NCI-H82 treated with DMSO at 0.1 percent for 48 hours (cell line): ENCODE measurements at regions not wholly inside any gene's neighbourhood (a gene's known extent, or its start where the extent isn't known, plus 50 kb on each side); places are given as distances from the start of the nearest gene placed in this dataset.

Experiments
- DNase-seq: peaks from one replicate; lab custom pipeline; 2025; ENCODE audit not compliant: unreplicated experiment; lab: John Stamatoyannopoulos, UW

DNA sequence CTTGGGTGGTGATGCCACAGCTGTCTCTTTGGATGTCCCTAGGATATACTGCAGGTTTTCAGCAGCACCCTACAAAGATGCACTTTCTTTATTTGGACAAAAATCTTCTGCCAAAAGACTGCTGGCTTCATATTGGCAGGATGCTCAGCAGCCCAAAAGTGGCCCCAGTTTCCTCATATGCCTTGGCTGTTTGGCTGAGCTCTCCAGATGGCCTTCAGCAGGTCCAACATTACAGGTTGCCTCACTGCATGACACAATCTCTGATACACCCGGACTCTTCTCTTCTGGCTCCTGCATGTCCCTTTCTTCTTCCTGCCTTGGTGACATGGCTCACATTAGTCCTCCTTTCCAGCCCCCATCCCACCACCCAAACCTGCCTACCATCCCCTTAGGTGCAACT lies 323.7 kb upstream of the CDH4 start:
- DNase-seq = no peak

DNA sequence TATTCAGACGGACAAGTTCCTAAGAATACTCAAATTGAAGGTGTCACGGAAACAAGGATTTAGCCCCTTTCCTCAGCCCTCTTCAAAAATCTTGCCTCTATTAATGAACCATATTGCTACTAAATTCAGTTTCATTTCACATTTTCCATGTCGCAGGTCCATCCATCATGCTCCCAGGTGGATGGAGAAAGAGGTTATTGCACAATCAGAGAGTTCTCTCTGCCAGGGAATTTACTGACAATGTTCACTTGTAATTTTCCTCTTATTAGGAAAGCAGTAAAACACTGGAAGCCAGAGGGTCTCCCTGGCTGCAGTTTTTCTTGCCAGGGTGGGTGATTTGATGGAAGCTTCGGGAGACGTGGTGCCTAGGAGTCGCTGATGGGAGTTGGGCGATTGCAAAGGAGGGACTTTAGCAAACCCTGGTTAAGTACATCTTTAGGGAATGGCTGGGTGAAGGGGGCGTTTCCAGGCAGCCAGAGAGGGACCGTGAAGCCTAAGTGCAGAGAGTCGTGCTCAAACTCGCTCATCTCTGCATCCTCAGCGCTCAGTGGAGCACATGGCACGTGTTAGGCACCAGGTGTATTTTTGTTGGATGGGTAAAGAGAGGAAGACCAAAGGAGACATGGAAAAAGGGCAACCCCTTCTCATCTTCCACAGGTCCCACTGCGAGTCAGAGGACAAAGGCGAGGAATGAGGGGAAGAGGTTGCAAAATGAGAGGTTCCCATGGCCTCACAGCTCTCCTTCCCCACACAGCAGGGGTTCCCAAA lies 321.9 kb upstream of the CDH4 start:
- DNase-seq = no peak

DNA sequence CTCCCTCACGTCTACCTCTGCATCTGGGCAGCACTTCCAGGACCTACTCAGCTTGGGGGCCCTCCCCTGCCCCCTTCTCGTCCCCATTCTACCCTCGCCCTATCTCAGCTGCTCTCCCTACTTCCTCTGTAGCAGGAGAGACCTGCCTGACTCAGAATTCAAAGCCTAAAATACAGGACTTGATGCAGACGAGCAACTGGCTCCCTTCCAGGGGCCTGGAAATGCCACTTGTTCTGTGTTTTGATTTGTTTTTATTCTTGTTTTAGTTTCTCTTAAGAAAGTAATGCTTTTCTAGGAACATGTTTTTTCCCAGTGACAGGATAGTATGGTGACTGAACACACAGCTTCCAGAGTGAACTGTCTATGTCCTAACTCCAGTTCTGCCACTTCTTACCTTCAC lies 320.4 kb upstream of the CDH4 start:
- no peak for DNase-seq

DNA sequence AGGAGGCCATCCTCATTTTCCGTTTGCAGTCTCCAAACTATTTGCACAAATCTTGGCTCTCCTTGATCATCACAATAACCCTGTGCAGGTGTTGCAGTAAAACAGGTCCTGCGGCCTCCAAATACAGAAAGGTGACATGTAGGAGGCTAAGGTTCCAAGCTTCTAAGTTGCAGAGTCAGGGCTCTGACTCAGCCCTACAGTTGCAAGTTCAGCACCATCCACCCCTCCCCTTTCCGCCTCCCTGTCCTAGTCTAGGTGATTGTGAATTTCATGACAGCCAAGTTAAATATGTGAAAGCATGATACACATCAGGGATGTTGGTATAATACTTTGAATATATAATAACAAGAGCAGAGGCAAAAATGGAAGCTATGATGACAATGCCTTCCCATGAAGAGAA lies 317.3 kb upstream of the CDH4 start:
- DNase-seq = no peak

DNA sequence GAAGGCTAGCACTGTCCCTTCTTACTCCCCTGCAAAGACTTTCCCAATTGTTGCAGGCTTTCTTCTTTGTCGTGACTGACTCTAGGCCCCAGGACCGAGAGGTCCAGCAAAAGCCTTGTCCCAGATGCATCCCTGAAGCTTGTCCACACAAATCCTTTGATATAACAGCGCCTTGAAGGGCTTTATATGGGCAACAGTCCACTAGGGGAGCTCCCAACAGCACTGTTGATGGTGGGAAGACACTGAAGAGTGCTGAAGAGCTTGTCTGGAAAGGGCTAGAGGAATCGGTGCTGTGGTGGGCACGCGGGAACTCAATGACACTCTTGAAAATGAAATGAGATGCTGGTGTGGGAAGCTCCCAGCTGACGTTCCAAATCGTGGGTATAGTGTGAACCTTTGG lies 316.1 kb upstream of the CDH4 start:
- no peak for DNase-seq

DNA sequence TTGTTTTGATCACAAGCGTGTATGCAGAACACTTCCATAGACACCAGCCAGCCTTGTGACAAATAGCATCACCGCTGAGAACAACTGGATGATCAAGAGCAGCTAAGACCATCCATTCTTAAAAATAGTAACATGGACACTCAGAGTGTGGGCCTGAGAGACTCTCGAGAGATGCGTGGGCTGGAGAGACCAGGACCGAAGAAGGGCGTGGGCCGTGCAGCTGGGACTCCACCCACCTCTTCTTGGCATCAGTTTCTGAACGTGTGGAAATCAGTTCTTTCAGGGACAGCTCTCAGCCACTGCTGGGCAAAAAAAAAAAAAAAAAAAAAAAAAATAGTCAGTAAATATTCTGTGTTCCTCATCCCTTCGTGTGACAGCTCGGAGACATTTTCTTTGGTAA lies 314.5 kb upstream of the CDH4 start:
- no peak for DNase-seq

DNA sequence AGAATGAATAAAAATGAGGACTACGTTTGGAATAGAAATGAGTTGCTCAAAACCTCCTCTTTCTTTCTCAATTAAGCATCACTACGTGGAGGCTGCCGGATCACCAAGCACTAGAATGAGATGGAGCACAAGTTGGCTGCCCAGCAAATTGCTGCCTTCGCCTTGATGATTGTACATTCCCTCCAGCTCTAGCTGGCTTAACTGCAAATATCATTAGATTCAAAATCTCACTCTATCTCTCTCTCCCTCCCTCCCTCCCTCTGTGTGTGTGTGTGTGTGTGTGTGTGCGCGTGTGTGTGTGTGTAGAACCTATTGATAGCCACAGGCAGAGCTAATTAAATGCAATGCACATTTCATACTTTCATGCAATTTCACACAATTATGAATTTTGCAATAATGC lies 310.7 kb upstream of the CDH4 start:
- no peak for DNase-seq

DNA sequence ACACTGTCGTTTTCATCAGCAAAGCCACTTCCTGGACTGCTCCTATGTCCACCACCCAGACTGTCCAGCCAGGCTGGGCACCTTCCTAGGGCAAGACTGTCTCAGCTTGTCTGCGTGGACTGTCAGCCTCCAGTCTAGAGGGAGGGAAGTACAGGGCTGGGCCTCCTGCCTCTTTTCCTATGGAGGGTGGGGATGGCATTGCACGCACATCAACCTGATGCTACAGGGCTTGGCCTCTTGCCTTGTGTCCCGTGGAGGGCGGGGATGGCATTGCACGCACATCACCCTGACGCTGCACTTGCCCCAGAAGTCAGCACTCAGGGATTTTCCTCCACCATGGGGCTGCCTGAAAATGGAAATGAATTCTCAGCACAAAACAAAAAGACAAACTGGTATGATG lies 304.2 kb upstream of the CDH4 start:
- no peak for DNase-seq

DNA sequence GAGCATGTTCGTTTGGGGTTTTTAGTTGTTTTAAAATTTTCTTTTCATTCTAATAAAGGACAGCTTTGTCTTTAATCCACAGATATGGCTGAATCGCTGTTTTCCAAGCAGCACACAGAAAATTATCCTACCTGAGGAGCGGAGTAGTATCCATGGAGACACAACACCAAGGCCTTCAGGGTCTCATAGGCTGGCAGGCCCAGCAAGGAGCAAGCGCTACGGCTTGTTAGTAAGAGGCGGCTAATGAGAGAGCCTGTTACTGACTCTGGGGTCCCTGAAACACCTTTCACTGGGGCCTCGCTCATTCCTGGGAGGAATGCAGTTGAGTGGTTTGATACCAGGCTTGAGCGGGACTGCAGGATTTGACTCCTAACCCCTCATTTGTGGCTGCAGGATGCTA lies 303.8 kb upstream of the CDH4 start:
- DNase-seq = no peak

DNA sequence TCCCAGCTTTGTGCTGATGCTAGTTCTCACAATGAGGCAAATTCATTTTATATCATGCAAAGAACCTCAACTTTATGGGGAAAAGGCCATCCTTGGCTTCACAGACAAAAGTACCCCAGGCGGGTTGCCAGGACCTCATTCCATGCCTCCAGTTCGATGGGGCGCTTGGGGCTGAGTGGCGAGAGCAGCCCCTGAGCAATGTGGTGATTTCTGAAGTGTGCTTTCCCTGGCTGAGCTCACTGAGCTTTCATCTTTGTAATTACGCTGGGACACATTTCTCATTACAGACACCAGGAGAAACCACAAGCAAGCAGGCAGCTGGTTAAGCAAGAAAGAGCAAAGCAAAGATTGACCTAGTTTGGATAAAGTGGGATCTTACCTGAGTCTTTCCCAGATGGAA lies 301.5 kb upstream of the CDH4 start:
- DNase-seq = no peak

DNA sequence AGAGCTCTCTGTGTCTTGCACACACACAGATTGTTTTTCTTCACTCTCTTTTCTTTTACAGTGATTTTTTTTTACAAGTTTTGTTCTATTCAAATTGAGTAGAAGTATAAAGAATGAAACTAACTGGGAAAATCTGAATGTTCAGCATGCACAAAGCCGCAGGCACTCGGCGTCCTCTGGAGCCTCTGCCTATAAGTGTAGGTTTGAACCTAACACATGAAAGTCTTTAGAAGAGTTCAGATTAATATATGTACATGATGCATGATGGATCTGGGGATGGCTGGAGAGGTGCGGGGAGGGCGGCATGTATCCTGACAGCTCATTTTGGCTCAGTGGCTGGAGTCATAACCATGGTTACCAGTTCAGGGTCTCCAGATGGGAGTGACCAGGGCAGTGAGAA lies 301.1 kb upstream of the CDH4 start:
- no peak for DNase-seq

DNA sequence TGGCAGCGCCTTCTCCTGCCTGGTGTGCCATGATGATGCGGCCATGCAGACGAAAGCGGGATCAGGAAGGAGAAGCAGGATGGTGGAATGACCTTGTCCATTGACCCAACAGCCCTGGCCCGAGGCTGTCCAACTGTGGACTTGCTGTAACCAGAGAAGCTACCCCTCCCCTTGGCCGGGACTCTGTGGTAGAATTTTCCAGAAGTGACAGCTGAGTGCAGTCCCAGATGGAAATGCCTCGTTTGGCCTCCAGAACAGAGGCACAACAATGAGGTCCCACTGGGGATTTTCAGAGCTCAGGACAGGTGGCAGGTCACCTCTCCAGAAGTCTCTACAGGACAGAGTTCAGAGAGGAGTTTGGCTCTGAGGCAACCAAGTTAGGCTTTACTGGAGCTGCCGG lies 299.2 kb upstream of the CDH4 start:
- DNase-seq = no peak

DNA sequence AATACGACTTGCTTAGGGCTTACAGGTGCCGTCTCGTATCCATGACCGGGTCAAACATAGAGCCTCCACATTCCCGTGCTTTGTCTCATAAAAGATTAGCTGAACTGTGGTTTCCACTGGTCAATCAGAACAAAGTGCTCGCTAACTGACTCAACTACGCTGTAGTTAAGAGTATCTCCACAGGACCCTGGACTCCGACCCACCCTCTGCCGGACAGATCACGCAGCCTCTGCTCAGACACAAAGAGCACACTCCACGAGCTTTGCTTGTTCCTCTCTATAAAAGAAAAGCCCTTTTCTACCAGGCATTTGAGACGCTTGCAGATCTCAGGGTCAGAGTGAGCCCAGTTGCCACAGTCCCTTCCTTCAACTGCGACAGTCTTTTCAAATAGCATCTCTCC lies 298.7 kb upstream of the CDH4 start:
- DNase-seq = no peak

DNA sequence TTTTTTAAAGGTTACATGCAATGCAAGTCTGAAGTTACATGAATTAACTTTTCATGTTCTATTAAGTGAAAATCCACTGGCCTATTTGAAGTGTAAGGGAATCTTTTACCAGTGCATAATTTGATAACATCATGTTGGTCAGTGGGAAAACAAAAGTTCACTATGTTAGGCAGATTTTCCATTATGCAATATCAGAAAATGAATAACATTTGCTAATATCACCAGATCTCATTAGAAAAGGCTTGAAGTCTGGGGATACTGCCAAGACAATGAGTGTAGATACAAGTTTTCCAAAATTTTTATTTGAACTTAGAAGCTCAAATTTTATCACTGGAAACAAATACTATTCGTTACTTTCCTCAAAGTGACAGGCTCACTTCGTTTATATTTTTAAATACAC lies 296.4 kb upstream of the CDH4 start:
- no peak for DNase-seq

DNA sequence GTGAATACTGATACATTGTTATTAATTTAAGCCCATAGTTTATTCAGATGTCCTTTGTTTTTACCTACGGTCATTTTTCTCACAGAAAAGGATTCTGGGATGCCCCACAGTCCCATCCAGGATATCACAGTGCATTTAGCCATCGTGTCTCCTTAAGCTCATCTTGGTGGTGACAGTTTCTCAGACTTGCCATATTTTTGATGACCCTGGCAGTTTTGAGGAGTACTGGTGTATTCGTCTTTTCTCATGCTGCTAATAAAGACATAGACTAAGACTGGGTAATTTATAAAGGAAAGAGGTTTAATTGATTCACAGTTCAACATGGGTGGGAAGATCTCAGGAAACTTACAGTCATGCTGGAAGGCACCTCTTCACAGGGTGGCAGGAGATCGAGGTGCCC lies 295.9 kb upstream of the CDH4 start:
- no peak for DNase-seq

DNA sequence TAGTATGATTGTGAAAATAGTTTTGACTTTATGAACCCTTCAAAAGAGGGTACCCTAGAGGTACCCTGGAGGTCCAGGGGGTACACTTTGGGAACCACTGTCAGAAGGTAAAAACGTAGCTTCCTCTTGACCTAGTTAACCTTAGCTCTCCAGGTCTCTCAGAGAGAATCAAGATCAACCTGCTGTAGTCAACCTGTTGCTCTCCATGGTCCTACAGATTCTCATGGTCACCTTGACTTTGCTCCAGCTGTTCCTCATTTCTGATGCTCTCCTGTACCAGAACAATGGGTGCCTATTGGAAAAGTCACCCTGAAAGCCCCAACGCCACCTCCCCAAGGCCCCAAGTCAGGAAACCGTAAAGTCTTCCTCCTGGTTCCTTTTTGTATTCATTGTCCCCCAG lies 294.4 kb upstream of the CDH4 start:
- no peak for DNase-seq

DNA sequence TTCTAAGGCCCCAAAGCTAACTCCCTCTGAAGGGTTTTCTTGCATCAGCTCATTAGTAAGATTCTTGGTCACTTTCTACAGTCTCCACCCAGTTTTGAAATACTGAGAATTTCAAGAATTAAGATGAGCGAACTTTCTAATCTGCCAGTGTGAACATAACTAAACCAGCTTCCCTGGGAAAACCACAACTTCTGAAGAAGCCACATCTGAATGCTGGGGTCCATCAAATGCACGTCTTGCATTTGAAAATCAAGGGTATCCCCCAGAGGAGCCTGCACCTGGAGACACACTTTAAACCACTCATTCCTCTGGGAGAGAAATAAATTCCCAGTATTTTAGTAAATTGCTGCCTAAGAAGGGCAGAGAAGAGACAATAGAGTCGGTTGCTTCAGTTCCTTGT lies 292.1 kb upstream of the CDH4 start:
- no peak for DNase-seq

DNA sequence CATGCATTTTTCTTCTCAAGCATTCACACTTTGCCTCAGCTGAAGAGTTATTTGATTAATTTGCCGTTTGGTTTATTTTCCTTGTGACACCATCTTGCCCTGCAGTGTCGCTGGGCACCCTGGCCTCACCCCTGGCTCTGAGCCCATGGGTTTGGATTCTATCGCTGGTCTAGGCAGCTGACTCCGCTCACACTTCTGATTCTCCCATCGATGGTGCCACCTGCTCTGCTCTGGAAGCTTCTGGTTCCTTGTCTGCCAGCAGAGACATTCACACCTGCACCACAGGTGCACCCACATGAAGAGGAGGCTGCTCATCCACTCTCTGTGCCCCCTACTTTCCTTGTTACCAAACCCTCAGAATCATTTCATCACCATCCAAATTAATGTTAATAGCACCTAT lies 291.6 kb upstream of the CDH4 start:
- no peak for DNase-seq

DNA sequence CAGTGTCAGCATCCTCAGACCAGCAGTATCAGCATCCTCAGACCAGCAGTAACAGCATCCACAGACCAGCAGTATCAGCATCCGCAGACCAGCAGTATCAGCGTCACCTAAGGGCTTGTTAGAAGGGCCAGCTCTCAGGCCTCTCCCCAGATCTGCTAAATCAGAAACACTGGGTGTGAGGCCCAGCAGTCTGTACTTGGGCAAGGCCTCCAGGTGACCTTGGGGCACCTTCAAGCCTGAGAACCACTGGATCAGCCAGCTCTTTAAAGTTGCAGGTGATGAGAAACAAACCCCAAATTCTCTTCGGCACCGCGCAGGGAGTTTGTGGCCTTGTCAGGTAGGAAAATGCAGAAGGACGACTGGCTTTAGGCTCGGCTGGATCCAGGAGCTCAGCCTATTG lies 290.5 kb upstream of the CDH4 start:
- DNase-seq = no peak

DNA sequence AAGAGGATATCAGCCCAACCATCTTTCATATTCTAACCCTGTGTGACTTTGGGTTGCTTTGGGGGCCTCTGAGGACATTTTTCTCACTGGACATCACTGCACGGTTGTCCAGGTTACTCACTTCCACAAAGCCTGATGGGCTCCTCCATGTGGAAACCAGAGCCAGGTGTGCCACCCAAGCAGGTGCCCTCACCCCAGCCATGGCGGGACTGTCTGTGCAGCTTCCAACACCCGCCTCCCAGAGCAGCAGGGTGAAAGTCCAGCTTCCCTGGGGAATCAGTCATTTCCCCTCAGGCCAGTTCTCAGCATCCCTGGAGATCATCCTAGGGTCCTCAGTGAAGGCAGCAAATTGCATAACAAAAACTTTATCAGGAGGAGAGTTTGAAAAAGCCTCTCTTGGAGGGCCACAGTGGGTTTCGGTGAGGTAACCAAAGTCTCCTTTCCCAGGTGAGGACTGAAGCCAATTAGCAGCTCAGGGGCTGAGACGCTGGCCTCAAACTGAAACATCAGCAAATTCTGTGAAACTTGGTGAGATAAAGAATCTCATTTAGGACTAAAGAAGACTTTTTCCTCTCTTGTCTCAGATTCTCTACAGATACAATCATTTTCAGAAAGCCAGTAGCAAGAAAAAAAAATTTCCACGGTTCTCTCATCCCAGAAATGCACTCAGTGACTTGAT lies 289.6 kb upstream of the CDH4 start:
- no peak for DNase-seq

DNA sequence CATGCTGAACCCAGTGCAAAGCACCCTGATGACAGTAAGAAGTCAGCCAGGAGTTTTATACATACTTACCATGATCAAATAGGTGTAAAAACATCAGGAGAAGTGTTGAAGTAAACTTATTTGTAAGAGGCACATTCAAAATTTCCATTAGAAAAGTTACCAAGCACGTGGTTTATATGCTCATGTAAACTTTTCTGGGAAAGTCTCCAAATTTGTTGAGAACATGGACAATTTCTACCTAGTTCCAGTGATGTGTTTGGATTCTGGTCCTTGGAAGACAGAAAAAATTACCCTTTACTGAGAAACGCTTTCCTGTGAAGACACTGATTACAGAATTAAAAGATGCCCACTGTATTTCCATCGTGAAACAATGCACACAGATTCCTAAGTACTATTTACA lies 288.9 kb upstream of the CDH4 start:
- DNase-seq = no peak

DNA sequence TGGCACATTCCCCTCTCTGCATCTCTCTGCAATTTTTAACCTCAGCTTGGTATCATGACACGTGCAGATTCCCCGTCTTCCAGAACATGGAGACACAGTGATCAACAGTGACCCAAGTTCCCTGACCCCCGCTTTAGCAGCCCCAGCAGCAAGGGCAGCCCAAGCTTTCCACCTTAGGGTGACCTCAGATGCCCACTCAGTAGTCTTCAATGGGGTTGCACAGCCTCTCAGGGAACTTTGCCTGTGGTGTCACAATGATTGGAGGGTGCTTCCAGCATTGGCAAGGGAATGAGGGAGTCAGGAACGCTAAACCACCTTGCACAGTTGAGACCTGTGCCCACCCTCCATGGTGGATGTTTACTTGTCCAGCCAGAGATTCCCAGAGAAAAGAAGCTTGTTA lies 287.1 kb upstream of the CDH4 start:
- no peak for DNase-seq

DNA sequence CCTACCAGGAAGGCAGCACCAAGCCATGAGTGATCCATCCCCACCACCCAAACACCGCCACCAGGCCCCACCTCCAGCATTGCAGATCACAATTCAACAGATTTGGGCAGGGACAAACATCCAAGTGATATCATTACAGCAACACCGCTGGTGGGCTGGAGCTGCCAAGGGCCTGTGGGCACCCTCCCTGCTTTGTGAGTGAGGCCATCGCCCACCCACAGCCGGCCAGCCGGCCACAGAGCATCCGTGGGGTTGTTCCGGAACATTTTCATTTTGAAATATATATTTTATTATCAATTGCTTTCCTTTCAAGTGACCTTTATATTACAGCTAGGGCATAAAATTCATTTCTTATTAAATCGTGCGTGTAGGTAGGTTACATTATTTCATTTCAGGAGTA lies 286.0 kb upstream of the CDH4 start:
- no peak for DNase-seq
